Mucosa of stomach (tissue), 1 donor: ENCODE measurements at regions not wholly inside any gene's neighbourhood (a gene's known extent, or its start where the extent isn't known, plus 50 kb on each side); places are given as distances from the start of the nearest gene placed in this dataset.

Source experiments
- H3K27me3 ChIP-seq: one replicate; pipeline ENCODE4 v1.7.0; 2013; ENCODE audit warnings: mild to moderate bottlenecking, low read length; ENCODE audit not compliant: control insufficient read depth, insufficient read depth
- H3K36me3 ChIP-seq: one replicate; pipeline ENCODE4 v1.7.0; 2013; ENCODE audit warnings: low read length; ENCODE audit not compliant: control insufficient read depth, insufficient read depth
- H3K4me1 ChIP-seq: one replicate; pipeline ENCODE4 v1.7.0; 2013; ENCODE audit warnings: mild to moderate bottlenecking, low read length; ENCODE audit not compliant: control insufficient read depth, insufficient read depth
- H3K4me3 ChIP-seq: one replicate; pipeline ENCODE4 v1.7.0; 2013; ENCODE audit warnings: low read length
- H3K9ac ChIP-seq: one replicate; pipeline ENCODE4 v1.7.0; 2013; ENCODE audit warnings: mild to moderate bottlenecking, low read length, moderate library complexity
- H3K9me3 ChIP-seq: one replicate; pipeline ENCODE4 v1.7.0; 2013; ENCODE audit warnings: mild to moderate bottlenecking, low read length, moderate library complexity; ENCODE audit not compliant: control insufficient read depth
- donor health status: Pancreatic carcinoma.

DNA sequence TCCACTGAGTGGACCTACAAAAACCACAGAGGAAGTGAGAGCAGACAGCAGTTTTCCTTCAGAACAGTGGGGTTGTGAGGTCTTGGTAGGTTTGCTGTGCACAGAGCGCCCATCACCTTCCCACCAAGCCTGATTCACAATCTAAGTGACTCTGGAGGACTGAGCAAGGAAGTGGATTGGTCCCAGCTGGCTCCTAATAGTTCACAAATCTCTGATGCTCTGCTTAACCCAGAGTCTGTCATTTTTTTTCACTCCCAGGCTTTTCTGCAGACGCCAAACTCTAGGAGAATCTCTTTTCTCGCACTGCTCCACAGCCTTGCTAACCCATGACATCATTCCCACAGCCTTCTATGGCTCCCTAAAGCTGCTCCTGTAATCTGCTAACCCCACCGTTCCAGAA is 280.4 kb downstream of the C1D start:
- Histone ChIP-seq H3K4me3 (no peak overlapping the region), H3K27me3 (no peaks in the 10 kb centered on the region), H3K36me3 (no peaks in the 10 kb centered on the region), H3K4me1 (peaks cover 8% of the 10 kb centered on the region), H3K9me3 (no peaks in the 10 kb centered on the region), H3K9ac (no peak overlapping the region)

- Histone ChIP-seq H3K9ac (no peak overlapping the region), H3K4me1 (peaks cover 8% of the 10 kb centered on the region), H3K36me3 (no peaks in the 10 kb centered on the region), H3K4me3 (no peak overlapping the region), H3K27me3 (no peaks in the 10 kb centered on the region), H3K9me3 (no peaks in the 10 kb centered on the region)
Measured at GRCh38 chr2:67783026-67783425, 279.8 kb downstream of the C1D start.

GRCh38 chr2:67790622-67791021 is 272.2 kb downstream of the C1D start:
- no peaks in the 10 kb centered on the region for H3K4me1 ChIP-seq
- no peaks in the 10 kb centered on the region for H3K9me3 ChIP-seq
- H3K9ac ChIP-seq = no peak overlapping the region
- no peaks in the 10 kb centered on the region for H3K36me3 ChIP-seq
- H3K27me3 ChIP-seq = no peaks in the 10 kb centered on the region
- H3K4me3 ChIP-seq = no peak overlapping the region

DNA sequence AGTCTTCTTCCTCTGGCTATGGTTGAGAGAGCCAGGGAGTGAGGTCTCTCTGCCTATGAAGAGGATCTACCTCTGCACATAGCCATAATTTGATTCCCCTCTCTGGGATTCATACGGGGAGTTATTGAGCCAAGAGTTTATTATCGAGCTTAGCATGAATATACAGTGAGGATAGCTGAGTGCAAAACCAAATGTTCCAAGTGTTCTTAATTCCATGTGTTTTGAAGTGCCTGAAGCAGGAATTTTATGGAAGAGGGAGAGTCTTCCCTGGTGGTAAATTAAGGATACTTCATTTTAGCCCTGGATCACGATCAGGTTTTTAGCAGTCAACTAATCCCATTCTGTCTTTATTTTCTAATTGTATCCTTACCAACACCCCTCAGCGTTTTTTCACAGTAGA is 270.6 kb downstream of the C1D start:
- no peak overlapping the region for H3K9ac ChIP-seq
- H3K9me3 ChIP-seq = no peaks in the 10 kb centered on the region
- H3K4me1 ChIP-seq = no peaks in the 10 kb centered on the region
- no peaks in the 10 kb centered on the region for H3K27me3 ChIP-seq
- no peak overlapping the region for H3K4me3 ChIP-seq
- no peaks in the 10 kb centered on the region for H3K36me3 ChIP-seq

DNA sequence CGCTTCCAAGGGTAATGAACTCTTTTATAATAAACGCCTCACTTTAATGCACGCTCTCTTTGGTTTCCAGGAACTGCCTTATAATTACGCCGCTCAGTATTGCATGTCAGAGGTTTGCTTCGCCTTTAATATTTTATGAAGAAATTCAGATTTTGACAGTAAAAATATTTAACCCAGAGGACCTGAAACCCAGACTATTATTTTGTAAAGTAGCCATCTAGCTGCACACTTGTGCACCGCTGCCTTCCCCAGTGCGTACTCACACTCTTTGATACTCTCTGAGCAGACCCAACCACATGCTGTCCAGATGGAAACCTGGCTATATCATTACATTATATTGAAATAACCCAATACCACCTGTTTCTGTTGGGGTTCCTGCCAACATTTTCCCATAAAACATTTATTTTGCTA is 270.1 kb downstream of the C1D start:
- H3K27me3 ChIP-seq = no peaks in the 10 kb centered on the region
- no peaks in the 10 kb centered on the region for H3K4me1 ChIP-seq
- H3K36me3 ChIP-seq = no peaks in the 10 kb centered on the region
- no peaks in the 10 kb centered on the region for H3K9me3 ChIP-seq
- H3K4me3 ChIP-seq = no peak overlapping the region
- H3K9ac ChIP-seq = no peak overlapping the region

- no peak overlapping the region for H3K4me3 ChIP-seq
- no peaks in the 10 kb centered on the region for H3K36me3 ChIP-seq
- no peaks in the 10 kb centered on the region for H3K9me3 ChIP-seq
- H3K9ac ChIP-seq = no peak overlapping the region
- H3K4me1 ChIP-seq = no peaks in the 10 kb centered on the region
- H3K27me3 ChIP-seq = no peaks in the 10 kb centered on the region
Measured at GRCh38 chr2:67797801-67798540, 264.8 kb downstream of the C1D start.

- H3K36me3 ChIP-seq = no peaks in the 10 kb centered on the region
- no peaks in the 10 kb centered on the region for H3K9me3 ChIP-seq
- H3K4me3 ChIP-seq = no peak overlapping the region
- H3K4me1 ChIP-seq = no peaks in the 10 kb centered on the region
- no peaks in the 10 kb centered on the region for H3K27me3 ChIP-seq
- H3K9ac ChIP-seq = no peak overlapping the region
Measured at GRCh38 chr2:67798541-67799160, 264.2 kb downstream of the C1D start.

- no peaks in the 10 kb centered on the region for H3K36me3 ChIP-seq
- H3K4me3 ChIP-seq = no peak overlapping the region
- H3K27me3 ChIP-seq = no peaks in the 10 kb centered on the region
- no peak overlapping the region for H3K9ac ChIP-seq
- no peaks in the 10 kb centered on the region for H3K9me3 ChIP-seq
- no peaks in the 10 kb centered on the region for H3K4me1 ChIP-seq
Measured at GRCh38 chr2:67799886-67800285, 262.9 kb downstream of the C1D start.

- no peak overlapping the region for H3K9ac ChIP-seq
- no peaks in the 10 kb centered on the region for H3K27me3 ChIP-seq
- H3K9me3 ChIP-seq = no peaks in the 10 kb centered on the region
- no peaks in the 10 kb centered on the region for H3K4me1 ChIP-seq
- no peaks in the 10 kb centered on the region for H3K36me3 ChIP-seq
- no peak overlapping the region for H3K4me3 ChIP-seq
Measured at GRCh38 chr2:67802291-67802690, 260.5 kb downstream of the C1D start.

- Histone ChIP-seq H3K36me3 (no peaks in the 10 kb centered on the region), H3K9me3 (no peaks in the 10 kb centered on the region), H3K4me3 (no peak overlapping the region), H3K9ac (no peak overlapping the region), H3K27me3 (no peaks in the 10 kb centered on the region), H3K4me1 (no peaks in the 10 kb centered on the region)
Measured at GRCh38 chr2:67802824-67803223, 260.0 kb downstream of the C1D start.

- no peaks in the 10 kb centered on the region for H3K27me3 ChIP-seq
- H3K4me3 ChIP-seq = no peak overlapping the region
- no peak overlapping the region for H3K9ac ChIP-seq
- H3K4me1 ChIP-seq = no peaks in the 10 kb centered on the region
- no peaks in the 10 kb centered on the region for H3K36me3 ChIP-seq
- no peaks in the 10 kb centered on the region for H3K9me3 ChIP-seq
Measured at GRCh38 chr2:67806816-67807215, 256.0 kb downstream of the C1D start.

GRCh38 chr2:67808112-67808511 is 254.7 kb downstream of the C1D start:
- no peak overlapping the region for H3K4me3 ChIP-seq
- H3K27me3 ChIP-seq = no peaks in the 10 kb centered on the region
- H3K9ac ChIP-seq = no peak overlapping the region
- H3K36me3 ChIP-seq = no peaks in the 10 kb centered on the region
- no peaks in the 10 kb centered on the region for H3K4me1 ChIP-seq
- H3K9me3 ChIP-seq = no peaks in the 10 kb centered on the region
